ENCODE measurements at regions not wholly inside any gene's neighbourhood (a gene's known extent, or its start where the extent isn't known, plus 50 kb on each side); places are given as distances from the start of the nearest gene placed in this dataset.
"Not testable (repeated sequence)": the region's sequence is repeated elsewhere in the genome, so short reads cannot be mapped to it uniquely, and the experiment has no call there.

GRCh38 chr1:220942278-220942677 lies 63.0 kb downstream of the HLX start:
- DNase-seq (ENCODE audit: low spot score), result no peak

- not testable (repeated sequence) for DNase-seq (ENCODE audit: low spot score)
Observed at GRCh38 chr1:220942914-220943313, 63.7 kb downstream of the HLX start.

- no peak for DNase-seq (ENCODE audit: low spot score)
Observed at GRCh38 chr1:220943319-220943996, 64.2 kb downstream of the HLX start.

- no peak for DNase-seq (ENCODE audit: low spot score)
Observed at GRCh38 chr1:220950576-220950975, 71.3 kb downstream of the HLX start.

GRCh38 chr1:220952961-220953643 lies 73.9 kb downstream of the HLX start:
- DNase-seq (ENCODE audit: low spot score), result no peak

GRCh38 chr1:220954321-220955075 lies 75.3 kb downstream of the HLX start:
- no peak for DNase-seq (ENCODE audit: low spot score)

GRCh38 chr1:220955116-220955515 lies 75.9 kb downstream of the HLX start:
- DNase-seq (ENCODE audit: low spot score), result no peak

- DNase-seq (ENCODE audit: low spot score), result no peak
Observed at GRCh38 chr1:220956501-220957232, 77.4 kb downstream of the HLX start.

GRCh38 chr1:220957233-220957605 lies 78.0 kb downstream of the HLX start:
- no peak for DNase-seq (ENCODE audit: low spot score)

- no peak for DNase-seq (ENCODE audit: low spot score)
Observed at GRCh38 chr1:220958234-220958633, 79.0 kb downstream of the HLX start.

GRCh38 chr1:220962031-220962751 lies 82.9 kb downstream of the HLX start:
- peak; percentile 6 for DNase-seq (ENCODE audit: low spot score)

- peak; percentile 49 for DNase-seq (ENCODE audit: low spot score)
Observed at GRCh38 chr1:220966041-220966440, 86.8 kb downstream of the HLX start.

GRCh38 chr1:220966473-220966872 lies 87.2 kb downstream of the HLX start:
- DNase-seq (ENCODE audit: low spot score), result no peak

GRCh38 chr1:220966881-220967611 lies 87.8 kb downstream of the HLX start:
- peak; percentile 87 for DNase-seq (ENCODE audit: low spot score)

GRCh38 chr1:220967911-220968310 lies 88.7 kb downstream of the HLX start:
- peak; percentile 3 for DNase-seq (ENCODE audit: low spot score)

GRCh38 chr1:220969281-220969680 lies 90.0 kb downstream of the HLX start:
- not testable (repeated sequence) for DNase-seq (ENCODE audit: low spot score)

- DNase-seq (ENCODE audit: low spot score), result no peak
Observed at GRCh38 chr1:220970311-220970710, 91.1 kb downstream of the HLX start.

- DNase-seq (ENCODE audit: low spot score), result peak; percentile 43
Observed at GRCh38 chr1:220971221-220971620, 92.0 kb downstream of the HLX start.

GRCh38 chr1:220974431-220974830 lies 95.2 kb downstream of the HLX start:
- DNase-seq (ENCODE audit: low spot score), result no peak

- no peak for DNase-seq (ENCODE audit: low spot score)
Observed at GRCh38 chr1:220976390-220976789, 97.1 kb downstream of the HLX start.

GRCh38 chr1:220979371-220979770 lies 100.1 kb downstream of the HLX start:
- DNase-seq (ENCODE audit: low spot score), result no peak

Measured in hematopoietic multipotent progenitor cell treated with erythropoietin and hydrocortisone succinate and interleukin-3 and kit ligand, for 15 days (in vitro differentiated cells).